ENCODE measurements at regions not wholly inside any gene's neighbourhood (a gene's known extent, or its start where the extent isn't known, plus 50 kb on each side); places are given as distances from the start of the nearest gene placed in this dataset.
"Not testable (repeated sequence)": the region's sequence is repeated elsewhere in the genome, so short reads cannot be mapped to it uniquely, and the experiment has no call there.

DNA sequence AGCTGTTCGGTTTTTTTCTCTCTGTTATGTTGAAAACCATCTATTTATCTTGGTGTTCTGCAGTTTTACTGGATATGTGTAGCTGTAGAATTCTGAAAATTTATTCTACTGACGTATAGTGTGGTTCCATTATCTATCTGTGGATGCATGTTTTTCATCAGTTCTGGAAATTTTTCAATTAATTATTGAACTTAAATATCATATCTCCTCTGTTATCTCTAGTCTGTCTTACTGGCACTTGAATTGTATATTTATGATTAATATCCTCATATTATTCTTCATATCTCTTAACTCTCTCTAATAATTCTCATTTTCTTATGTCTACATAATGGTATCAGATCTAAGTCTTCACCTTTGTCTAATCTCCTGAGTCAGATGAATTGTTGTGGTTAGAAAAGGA lies 501.7 kb downstream of the STK39 start:
- DNase-seq = no peak

DNA sequence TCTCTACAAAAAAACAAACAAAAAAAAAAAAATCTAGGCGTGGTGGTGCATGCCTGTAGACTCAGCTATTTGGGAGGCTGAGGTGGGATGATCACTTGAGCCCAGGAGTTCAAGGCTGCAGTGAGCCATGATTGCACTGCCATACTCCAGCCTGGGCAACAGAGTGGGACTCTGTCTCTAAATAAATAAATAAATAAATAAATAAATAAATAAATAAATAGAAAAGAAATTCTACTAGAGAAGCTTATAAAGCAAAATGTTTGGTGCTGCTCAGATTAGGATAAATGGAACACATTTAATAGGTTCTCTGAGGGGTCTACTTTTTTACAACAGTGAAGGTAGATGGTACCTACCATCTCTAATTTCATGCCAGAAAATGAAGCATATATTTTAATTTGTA lies 507.5 kb downstream of the STK39 start:
- DNase-seq = not testable (repeated sequence)

DNA sequence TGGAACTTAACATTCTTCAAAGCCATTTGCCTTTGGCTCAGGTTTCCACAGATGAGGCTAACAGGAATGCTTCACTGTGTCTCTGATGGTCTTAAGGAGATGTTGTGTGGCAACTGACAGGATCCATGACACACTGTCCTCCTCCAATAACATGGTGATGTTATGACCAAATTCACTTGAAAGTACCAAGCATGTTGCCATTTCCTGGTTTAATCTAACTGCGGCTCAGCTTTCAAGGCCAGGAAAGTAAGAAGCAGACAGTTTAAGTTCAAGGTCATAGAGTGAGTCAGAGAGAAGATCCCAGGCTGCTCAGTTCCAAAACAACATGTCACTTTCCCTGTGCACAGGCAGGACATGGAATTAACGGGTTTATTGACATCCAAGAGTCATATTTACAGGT lies 513.6 kb downstream of the STK39 start:
- DNase-seq = no peak

DNA sequence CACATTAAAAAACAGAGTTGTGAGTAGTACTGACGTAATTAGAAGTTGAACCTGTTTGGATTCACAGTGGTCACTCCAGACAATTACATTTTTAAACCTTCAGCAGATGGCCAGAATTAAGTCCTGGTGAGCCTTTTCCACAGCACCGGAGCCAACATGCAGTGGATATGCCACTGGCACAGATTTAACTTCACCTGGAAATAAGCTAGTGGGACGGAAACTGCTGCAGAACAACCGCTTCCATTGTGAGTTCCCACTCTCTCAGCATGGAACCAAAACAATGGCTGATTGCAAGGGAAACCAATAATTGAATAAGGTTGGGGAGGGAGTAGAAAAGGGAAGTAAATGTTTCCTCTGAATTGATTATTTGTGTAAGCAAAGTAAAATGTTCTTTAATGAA lies 515.1 kb downstream of the STK39 start:
- no peak for DNase-seq

DNA sequence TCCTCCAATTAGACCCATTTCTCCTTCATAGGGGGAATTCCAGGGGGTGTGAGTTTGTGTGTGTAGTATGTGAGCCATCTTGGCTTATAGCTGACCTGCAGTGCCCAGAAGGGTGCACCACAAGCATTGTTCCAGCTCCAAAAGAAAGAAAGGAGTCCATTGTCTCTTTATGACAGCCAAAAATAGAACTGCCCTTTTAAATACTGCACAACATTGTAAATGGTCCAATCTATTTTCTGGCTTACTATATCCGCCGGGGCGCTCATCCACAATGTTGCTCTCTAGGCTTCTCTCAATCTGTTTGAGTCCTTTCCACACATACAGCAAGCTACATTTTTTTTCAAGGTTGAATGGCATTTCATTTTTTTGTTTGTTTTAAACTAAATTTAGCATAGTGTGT lies 517.5 kb downstream of the STK39 start:
- DNase-seq = no peak

DNA sequence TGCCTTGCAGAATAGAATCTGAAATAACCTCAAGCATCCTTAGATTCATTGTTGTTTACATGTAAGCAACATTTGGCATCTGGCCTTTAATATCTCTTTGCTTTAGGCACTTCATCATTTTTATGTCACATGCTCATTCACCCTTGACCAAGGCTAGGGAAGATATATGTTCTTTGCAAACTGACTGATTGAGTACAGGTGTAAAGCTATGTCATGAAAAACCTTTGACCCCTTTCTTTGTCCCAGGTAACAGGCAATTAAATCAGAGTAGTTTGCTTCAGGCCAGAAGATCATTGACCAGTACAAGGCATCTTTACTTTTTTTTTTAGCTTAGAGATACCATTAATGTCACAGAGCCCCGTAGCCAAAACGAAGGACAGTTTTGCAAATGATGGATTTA lies 520.6 kb downstream of the STK39 start:
- DNase-seq = no peak

DNA sequence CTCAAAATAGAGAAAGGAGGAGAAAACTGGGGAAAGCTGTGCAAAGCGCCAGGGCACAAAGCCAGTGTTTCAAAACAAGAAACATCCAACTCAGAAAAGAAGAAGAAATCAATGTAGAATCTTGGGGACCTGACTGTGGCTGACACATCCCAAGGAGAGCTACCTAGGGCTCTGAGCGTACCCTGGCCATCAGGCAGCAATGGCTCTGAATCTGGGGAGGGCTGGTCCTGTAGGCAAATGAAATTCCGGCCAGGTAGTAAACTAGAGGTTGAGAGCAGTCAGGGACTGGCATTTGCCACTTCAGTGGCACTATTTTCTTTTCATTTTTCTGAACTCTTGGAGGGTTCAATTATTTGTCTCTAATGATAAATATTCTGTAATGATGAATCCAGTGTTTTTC lies 525.8 kb downstream of the STK39 start:
- no peak for DNase-seq

DNA sequence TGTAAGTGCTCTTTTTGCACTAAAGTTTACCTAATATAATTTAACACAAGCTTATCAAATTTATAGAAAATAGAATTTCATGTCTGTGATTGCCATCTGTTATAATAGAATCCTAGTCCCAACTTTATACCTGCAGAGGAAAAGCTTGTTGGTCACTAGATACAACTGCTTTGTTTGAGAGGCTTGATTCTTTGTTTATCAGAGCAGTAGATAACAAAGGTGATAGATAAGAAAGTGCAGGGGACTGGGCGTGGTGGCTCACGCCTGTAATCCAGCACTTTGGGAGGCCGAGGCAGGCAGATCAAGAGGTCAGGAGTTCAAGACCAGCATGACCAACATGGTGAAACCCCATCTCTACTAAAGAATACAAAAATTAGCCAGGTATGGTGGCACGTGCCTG lies 528.0 kb downstream of the STK39 start:
- DNase-seq = no peak

DNA sequence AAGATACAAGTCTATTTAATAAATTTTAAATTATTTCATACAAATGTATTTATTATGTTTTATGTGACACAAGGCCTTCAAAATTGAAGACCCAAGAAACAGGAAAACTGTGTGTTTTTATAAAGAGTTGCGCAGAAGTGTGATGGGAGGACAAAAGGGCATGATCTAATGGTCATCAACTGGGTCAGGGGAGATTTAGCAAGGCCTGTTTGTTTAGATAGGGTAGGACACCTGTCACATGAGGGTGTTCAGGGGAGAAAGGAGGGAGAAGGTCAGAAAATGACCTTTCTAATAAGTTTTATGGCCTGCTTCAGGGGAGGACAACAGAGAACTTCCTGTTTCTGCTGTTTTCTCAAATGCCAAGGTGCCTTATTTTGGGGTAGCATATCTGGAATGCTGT lies 528.8 kb downstream of the STK39 start:
- DNase-seq = no peak

DNA sequence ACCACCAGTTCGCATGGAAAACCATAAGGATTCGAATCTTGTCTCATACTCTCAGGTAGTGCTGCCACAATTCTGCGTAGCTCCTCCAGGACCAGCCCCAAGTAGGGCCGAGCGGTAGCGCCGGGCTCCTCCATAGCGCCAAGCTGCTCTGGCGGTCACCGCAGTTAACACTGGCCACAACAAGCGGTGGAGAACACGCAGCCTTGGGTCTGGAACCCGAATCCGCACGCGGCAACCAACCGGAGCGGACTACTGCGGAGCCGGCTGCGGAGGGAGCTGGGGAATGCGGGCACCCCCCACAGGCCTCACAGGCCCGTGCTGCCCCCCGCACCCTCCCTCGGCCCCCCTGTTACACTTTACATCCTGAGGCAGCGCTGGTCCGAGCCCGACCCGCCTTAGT lies 531.5 kb downstream of the STK39 start:
- DNase-seq = no peak

DNA sequence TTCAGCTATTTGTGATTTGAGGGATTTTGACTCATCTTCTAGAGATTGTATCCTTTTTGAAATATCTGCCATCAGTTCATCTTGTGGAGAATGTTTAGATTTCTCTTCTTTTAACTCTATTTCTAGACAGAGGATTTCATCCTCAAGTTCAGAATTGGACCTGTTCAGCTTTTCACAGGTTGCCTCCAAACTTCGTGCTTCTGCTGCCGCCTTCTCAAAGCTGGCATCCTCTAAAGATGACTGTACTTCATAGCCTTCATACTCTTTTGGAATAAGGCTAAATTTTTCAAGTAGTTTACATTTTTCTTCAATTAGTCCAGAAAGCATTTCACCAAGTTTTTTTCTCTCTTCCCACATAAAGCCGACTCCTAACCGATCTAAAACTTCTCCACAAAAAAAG lies 531.9 kb downstream of the STK39 start:
- not testable (repeated sequence) for DNase-seq

DNA sequence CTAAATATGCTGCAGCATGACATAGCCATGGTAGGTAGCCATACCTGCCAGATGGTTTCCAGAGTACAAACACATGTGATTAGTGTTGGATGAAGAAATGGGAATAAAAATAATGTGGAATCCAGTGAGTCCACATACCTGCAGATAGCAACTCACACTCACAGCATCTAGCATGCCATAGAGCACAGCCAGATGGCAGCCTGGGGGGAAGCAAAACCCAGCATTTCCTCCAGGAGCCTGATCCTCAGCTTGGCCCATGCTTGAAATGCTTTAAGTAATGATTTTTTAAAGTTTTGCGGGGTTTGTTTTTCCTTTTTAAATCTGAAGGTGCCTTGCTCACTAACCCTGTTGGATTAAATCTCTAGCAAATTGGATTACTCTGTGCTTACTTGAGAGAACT lies 535.1 kb downstream of the STK39 start:
- no peak for DNase-seq

DNA sequence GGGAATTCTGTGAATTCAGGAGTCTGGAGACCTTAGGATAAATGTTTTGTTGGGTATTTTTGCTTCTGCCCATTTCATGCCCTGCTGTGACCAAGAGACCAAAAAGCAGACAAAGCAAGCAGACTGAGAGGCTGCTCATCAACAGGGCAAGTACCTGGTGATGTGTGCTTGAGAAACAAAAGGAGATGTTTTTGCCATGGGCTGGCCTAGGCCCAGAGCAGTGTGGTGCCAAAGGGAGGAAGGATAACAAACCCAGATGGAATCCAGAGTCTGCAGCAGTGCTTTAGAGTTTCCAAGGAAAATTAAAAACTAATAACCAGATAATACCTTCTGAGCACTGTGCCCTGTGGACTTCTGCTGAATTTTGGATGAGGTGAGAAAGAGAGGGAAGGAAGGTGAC lies 538.4 kb downstream of the STK39 start:
- no peak for DNase-seq

DNA sequence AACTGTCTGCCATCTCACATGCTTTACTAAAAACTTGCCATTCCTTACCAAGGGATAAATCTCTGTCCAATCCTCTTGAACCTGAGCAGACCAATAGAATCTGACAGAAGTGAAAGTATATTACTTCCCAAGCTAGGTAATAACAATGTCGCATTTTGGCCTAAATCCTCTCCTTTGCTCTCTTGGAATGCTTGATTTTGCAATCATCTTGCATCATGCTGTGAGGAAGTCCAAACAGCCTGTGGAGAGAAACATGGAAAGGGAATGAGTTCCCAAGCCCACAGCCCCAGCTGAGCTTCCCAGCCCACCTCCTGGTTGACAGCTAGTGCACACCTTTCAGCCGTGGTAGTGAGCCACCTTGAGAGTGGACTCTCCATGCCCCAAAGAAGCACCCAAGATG lies 540.6 kb downstream of the STK39 start:
- DNase-seq = no peak

DNA sequence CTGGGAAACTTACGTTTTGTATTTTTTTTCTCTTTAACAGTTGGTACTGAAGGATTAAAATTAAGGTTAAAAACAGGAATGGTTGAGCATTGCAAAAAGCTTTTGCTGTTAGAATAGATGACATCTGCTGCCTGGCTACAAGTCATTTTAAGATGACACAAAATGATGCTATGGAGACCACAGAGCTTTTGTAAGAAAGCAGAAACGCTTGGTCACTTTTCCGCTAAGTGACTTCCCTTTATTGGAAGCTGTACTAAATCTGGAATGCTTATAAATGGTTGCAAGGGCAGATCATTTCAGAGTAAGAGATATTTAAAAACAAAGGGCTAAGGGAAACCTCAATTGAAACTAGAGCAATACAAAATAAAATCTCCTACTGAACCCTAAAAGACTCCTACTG lies 544.0 kb downstream of the STK39 start:
- no peak for DNase-seq

DNA sequence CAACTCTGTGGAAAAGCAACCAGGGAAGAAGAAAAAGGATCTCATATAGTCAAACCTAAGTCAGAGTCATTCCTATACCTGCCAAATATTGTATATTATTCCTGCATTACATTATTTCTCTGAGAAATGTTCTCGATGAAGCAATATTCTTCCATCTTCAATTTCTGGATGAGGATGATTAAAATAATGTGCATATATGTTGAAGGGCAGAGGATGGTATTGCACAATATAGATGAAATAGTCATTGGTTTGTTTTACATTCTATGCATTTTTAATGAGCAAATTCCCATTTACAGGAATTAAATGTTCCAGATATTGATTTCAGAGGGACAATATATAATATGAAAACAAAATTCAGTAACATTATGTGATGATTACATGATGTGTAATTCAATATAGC lies 545.2 kb downstream of the STK39 start:
- DNase-seq = no peak

DNA sequence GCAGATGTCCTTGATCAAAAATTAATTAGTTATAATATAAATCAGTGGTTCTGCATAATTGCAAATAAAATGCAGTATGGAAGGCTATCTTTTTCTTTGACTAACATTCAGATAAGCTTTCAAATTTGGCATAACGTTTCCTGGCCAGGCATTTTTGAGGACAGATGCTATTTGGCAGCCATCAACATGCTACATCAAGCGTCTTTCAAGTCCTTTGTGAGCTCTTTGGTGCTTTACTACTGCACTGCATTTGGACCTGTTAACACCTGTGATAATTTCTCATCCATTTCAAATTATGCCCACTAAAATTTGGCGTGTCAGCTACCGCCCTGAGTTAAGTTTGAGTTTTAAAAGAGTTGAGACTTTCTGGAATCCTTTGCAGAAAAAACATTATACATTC lies 545.7 kb downstream of the STK39 start:
- no peak for DNase-seq

DNA sequence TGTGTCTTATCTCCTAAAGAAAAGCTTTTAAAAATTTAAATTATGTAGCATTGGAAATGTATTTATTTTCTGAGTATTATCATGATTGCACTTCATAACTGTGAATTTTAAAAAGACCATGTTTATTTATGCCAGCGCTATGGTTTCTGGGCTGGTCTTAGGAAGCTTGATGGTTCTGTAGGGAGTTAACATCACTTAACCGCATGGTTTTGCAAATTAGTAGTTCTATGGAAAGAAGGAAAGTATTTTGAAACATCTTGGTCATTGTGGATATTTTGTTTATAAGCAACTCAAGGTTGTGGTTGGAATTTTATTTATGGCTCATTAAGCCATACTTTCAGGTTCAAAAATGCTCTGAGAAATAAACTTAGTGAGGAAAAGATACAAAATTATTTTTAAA lies 549.4 kb downstream of the STK39 start:
- DNase-seq = no peak

DNA sequence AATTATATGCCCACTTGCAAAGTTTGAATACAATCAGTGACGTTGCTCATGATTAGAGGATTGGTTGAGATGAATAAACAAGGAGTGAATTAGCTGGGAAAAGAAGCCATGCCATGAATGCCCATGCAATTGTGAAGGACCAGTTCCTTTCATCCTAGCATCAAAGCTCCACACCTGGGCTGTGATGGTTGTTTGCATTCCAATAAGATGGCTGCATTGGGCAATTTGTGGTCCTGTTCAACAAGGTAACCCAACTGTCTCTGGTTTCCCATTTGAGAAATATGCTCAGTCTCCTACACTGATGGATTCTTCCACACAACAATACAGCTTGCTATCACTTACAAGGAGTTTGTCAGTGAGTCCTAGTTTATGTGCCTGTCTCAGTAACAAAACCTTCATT lies 550.2 kb downstream of the STK39 start:
- DNase-seq = no peak

DNA sequence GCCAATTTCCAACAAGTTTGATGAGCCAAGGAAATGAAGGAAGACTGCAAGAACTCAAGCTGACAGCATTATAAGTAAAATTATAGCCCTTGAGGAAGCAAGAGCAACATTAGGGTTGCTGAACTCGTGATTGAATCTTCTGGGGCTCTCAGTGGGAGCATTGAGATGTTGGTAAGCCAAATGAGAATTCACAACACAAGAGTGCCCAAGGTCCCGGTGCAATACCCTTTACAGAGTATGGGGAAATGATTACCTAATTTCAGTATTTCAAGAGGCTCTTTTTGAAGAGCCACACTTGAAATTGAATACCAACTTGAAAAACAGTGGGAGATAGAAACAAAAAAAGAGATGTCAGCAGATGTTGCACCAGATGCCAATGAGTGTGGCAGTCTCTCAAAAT lies 554.5 kb downstream of the STK39 start:
- DNase-seq = no peak

DNA sequence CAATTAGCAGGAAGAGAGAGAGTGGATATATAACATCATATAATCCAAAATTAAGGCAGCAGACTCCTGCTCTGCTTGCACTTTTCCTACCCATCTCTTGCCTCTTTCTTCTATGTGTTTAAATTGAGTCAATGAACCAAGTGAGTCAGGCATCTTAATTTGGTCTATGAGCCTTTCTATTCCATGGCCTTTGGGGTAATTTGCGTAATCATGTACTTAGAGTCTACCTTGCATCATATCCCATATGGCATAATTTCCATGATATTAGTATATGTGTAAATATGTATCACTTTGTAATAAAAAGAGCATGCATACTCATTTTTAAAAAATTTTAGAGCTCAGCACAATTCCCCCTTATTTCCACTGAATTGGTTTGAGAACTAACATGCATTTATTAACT lies 555.2 kb downstream of the STK39 start:
- DNase-seq = no peak

DNA sequence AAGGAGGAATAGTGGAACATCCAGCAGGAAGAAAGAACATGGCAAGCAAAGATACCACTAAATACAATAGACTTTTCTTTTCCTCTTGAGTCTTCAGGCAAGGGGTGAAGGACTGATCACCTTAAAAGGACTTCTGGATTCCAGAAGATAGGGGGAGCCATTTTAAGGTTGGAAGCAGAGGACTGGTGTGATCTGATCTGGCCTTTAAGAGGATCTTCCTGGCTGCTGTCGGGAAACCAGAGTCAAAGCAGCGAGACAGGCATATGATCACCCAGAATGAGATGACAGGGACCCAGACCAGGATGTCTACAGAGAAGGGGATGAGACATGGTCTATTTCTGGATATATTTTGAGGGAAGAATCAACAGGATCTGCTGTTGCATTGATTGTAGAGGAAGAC lies 558.0 kb downstream of the STK39 start:
- no peak for DNase-seq

DNA sequence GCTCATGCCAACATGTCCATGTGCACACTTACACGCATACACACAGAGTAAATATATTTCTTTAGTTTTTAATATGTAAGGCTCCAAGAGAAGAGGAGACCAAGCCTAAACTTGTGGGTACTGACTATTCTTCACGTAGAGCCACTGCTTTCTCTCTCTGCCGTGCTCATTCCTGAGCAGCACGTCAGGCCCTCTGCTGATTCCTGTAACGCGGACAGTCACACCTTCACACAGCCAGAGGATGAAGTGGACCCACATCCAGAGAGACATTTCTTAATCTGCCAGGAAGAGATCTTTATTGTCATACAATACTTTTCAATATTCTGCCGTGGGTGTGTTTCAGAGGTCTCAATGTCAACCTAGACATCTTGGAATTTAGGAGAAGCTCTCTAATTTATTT lies 560.7 kb downstream of the STK39 start:
- DNase-seq = no peak

DNA sequence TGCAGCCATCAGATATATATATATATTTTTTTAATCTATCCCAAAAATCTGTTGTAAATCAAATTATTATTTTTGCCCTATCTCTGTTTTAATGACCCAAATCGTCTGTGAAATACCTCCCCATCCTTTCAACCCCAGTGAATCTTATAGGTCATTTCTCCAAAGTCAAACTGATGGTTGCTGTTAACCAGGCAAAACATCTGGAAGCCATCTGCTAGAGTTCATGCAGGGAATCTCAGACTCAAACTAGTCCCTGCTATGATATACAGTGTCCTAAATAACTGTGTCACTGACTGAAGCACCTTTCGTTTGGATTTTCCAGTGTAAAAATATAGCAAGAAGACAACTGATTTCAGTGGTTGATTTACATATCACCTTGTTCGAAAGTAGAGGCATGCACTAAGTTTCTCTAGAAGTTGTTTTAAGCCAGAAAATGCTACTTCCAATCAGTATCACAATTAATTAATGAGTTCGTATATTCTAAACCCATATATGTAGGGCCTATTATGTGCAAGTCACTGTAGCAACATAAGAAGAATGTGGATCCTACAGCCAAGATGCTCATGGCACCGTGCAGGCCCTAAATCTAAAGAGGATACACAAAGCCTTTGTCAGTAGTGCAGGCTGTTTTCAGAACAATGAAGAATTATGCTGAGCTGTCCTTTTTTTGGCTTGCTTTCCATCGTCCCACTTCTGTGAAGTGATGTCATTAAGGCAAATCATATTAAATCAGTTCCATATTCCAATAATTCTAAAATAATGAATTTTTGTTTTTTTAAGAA lies 566.0 kb downstream of the STK39 start:
- DNase-seq = no peak

DNA sequence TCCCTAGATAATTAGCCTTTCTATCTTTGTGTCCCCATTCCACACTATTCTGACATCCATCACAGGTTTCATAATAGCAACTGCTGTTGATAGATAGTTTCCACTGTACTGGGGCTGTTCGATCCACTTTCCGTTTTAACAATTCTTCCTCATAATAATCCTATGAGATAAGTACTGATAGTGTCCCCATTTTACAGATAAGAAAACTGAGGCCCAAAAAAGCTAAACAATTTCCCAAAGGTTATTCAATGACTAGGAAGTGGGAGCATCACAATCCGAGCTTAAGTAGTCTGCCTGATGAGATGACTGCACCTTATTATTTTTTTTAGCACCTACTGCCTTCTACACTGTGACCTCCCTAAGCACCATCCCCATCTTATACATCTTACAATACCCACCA lies 569.2 kb downstream of the STK39 start:
- no peak for DNase-seq

DNA sequence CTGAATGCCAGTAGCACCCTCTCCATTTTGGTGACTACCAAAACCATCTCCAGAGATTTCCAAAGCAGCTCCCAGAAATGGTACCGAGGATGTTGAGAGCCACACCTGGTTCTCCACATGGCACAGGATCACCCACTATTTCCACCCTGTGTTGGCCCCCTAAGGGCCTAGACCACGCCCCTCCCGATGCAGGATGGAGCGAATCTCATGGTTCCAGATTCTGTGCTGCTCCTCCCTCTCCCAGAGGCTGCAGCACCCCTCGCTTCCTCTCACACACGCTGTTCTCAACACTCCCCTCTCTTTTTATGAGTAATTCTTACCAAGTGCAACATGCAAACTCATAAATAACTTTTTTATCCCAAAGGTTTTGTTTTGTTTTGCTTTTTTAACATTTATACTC lies 571.5 kb downstream of the STK39 start:
- no peak for DNase-seq
